ENCODE measurements at regions not wholly inside any gene's neighbourhood (a gene's known extent, or its start where the extent isn't known, plus 50 kb on each side); places are given as distances from the start of the nearest gene placed in this dataset.

GRCh38 chr7:47027695-47028240 is 554.1 kb downstream of the TNS3 start:
- H3K4me1 ChIP-seq (ENCODE audit: control insufficient read depth in 1 of 2, insufficient read depth in 2 of 2, low read length in 2 of 2), result no peaks in the 10 kb centered on the region
- H3K4ac ChIP-seq (ENCODE audit: low read depth, low read length), result no peak overlapping the region
- H3K79me2 ChIP-seq (ENCODE audit: control insufficient read depth, insufficient read depth, low read length, poor library complexity), result no peaks in the 10 kb centered on the region
- no peak overlapping the region for H2AK5ac ChIP-seq (ENCODE audit: low read length)
- no peak overlapping the region for H3K14ac ChIP-seq (ENCODE audit: low read length)
- H2BK12ac ChIP-seq (ENCODE audit: low read length), result no peak overlapping the region
- DNase-seq, result no peak
- H3K36me3 ChIP-seq (ENCODE audit: control insufficient read depth in 1 of 2, insufficient read depth in 2 of 2, low read length in 2 of 2), result no peaks in the 10 kb centered on the region
- H3K9me3 ChIP-seq (ENCODE audit: insufficient read depth, low read depth, low read length), result no peaks in the 10 kb centered on the region
- H4K8ac ChIP-seq (ENCODE audit: low read depth, low read length), result no peak overlapping the region
- no peak overlapping the region for H3K4me2 ChIP-seq (ENCODE audit: low read length)
- no CpG with 5 or more reads among the region's 2 CpGs for WGBS (ENCODE audit: extremely low coverage, insufficient coverage, insufficient read length)
- no peak overlapping the region for H3K27ac ChIP-seq (ENCODE audit: low read depth, low read length)
- H3K27me3 ChIP-seq (ENCODE audit: insufficient read depth, low read length), result no peaks in the 10 kb centered on the region
- H2BK120ac ChIP-seq (ENCODE audit: insufficient read depth, low read length, poor library complexity), result no peak overlapping the region
- no peak overlapping the region for H2AFZ ChIP-seq (ENCODE audit: insufficient read depth, low read length, poor library complexity)
- no peak overlapping the region for H4K91ac ChIP-seq (ENCODE audit: low read depth, low read length)
- no peak overlapping the region for H3K4me3 ChIP-seq (ENCODE audit: low read depth, low read length)
- H3K18ac ChIP-seq (ENCODE audit: low read length), result no peak overlapping the region
- no peaks in the 10 kb centered on the region for H3K79me1 ChIP-seq (ENCODE audit: low read length)
- no peak overlapping the region for H2BK5ac ChIP-seq (ENCODE audit: low read depth, low read length, poor library complexity)
- H3K23ac ChIP-seq (ENCODE audit: low read length), result no peak overlapping the region
- H4K12ac ChIP-seq (ENCODE audit: low read depth, low read length), result no peak overlapping the region
- no peak overlapping the region for H3K9ac ChIP-seq (ENCODE audit: low read length)

GRCh38 chr7:47026780-47027361 is 555.0 kb downstream of the TNS3 start:
- H2AFZ ChIP-seq (ENCODE audit: insufficient read depth, low read length, poor library complexity), result no peak overlapping the region
- H4K12ac ChIP-seq (ENCODE audit: low read depth, low read length), result no peak overlapping the region
- no peak overlapping the region for H4K91ac ChIP-seq (ENCODE audit: low read depth, low read length)
- H3K27me3 ChIP-seq (ENCODE audit: insufficient read depth, low read length), result no peaks in the 10 kb centered on the region
- no peak overlapping the region for H3K18ac ChIP-seq (ENCODE audit: low read length)
- no peak overlapping the region for H3K23ac ChIP-seq (ENCODE audit: low read length)
- H3K4me2 ChIP-seq (ENCODE audit: low read length), result no peak overlapping the region
- H3K79me1 ChIP-seq (ENCODE audit: low read length), result no peaks in the 10 kb centered on the region
- no peaks in the 10 kb centered on the region for H3K36me3 ChIP-seq (ENCODE audit: control insufficient read depth in 1 of 2, insufficient read depth in 2 of 2, low read length in 2 of 2)
- no CpG with 5 or more reads among the region's 5 CpGs for WGBS (ENCODE audit: extremely low coverage, insufficient coverage, insufficient read length)
- no peak for DNase-seq
- H4K8ac ChIP-seq (ENCODE audit: low read depth, low read length), result no peak overlapping the region
- H3K79me2 ChIP-seq (ENCODE audit: control insufficient read depth, insufficient read depth, low read length, poor library complexity), result no peaks in the 10 kb centered on the region
- H3K4me1 ChIP-seq (ENCODE audit: control insufficient read depth in 1 of 2, insufficient read depth in 2 of 2, low read length in 2 of 2), result no peaks in the 10 kb centered on the region
- no peak overlapping the region for H3K4ac ChIP-seq (ENCODE audit: low read depth, low read length)
- H3K9ac ChIP-seq (ENCODE audit: low read length), result no peak overlapping the region
- H2AK5ac ChIP-seq (ENCODE audit: low read length), result no peak overlapping the region
- no peak overlapping the region for H2BK120ac ChIP-seq (ENCODE audit: insufficient read depth, low read length, poor library complexity)
- no peak overlapping the region for H3K27ac ChIP-seq (ENCODE audit: low read depth, low read length)
- no peak overlapping the region for H3K4me3 ChIP-seq (ENCODE audit: low read depth, low read length)
- H3K9me3 ChIP-seq (ENCODE audit: insufficient read depth, low read depth, low read length), result no peaks in the 10 kb centered on the region
- H2BK12ac ChIP-seq (ENCODE audit: low read length), result no peak overlapping the region
- no peak overlapping the region for H3K14ac ChIP-seq (ENCODE audit: low read length)
- H2BK5ac ChIP-seq (ENCODE audit: low read depth, low read length, poor library complexity), result no peak overlapping the region

DNA sequence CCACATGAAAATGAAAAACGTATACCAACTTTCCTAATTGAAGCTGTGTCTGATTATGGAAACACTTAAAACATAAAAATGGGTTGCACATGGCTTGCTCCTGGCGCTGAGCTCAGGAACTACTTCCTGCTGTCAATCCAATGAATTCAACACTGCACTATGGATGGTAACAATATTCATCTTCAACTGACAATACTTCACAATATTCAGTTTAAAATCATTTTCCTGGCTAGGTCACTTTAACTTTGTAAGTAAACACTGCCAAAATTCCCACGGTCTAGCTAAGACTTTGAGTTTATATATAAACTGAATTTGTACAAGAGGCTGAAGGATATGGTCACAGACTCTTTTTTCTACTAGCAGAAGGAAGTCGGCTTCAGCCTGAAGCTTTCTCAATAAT is 556.9 kb downstream of the TNS3 start:
- Histone ChIP-seq H2BK5ac (ENCODE audit: low read depth, low read length, poor library complexity) (no peak overlapping the region), H4K91ac (ENCODE audit: low read depth, low read length) (no peak overlapping the region), H3K79me1 (ENCODE audit: low read length) (no peaks in the 10 kb centered on the region), H4K8ac (ENCODE audit: low read depth, low read length) (no peak overlapping the region), H3K4me2 (ENCODE audit: low read length) (no peak overlapping the region), H3K14ac (ENCODE audit: low read length) (no peak overlapping the region), H3K9me3 (ENCODE audit: insufficient read depth, low read depth, low read length) (no peaks in the 10 kb centered on the region), H2BK120ac (ENCODE audit: insufficient read depth, low read length, poor library complexity) (no peak overlapping the region), H3K23ac (ENCODE audit: low read length) (no peak overlapping the region), H3K27ac (ENCODE audit: low read depth, low read length) (no peak overlapping the region), H2AFZ (ENCODE audit: insufficient read depth, low read length, poor library complexity) (no peak overlapping the region), H3K79me2 (ENCODE audit: control insufficient read depth, insufficient read depth, low read length, poor library complexity) (no peaks in the 10 kb centered on the region), H2BK12ac (ENCODE audit: low read length) (no peak overlapping the region), H3K4me3 (ENCODE audit: low read depth, low read length) (no peak overlapping the region), H3K9ac (ENCODE audit: low read length) (no peak overlapping the region), H3K36me3 (ENCODE audit: control insufficient read depth in 1 of 2, insufficient read depth in 2 of 2, low read length in 2 of 2) (no peaks in the 10 kb centered on the region), H3K27me3 (ENCODE audit: insufficient read depth, low read length) (no peaks in the 10 kb centered on the region), H3K4ac (ENCODE audit: low read depth, low read length) (no peak overlapping the region), H3K18ac (ENCODE audit: low read length) (no peak overlapping the region), H2AK5ac (ENCODE audit: low read length) (no peak overlapping the region), H4K12ac (ENCODE audit: low read depth, low read length) (no peak overlapping the region), H3K4me1 (ENCODE audit: control insufficient read depth in 1 of 2, insufficient read depth in 2 of 2, low read length in 2 of 2) (no peaks in the 10 kb centered on the region)
- DNase-seq, result no peak
- no CpG with 5 or more reads among the region's 4 CpGs for WGBS (ENCODE audit: extremely low coverage, insufficient coverage, insufficient read length)

DNA sequence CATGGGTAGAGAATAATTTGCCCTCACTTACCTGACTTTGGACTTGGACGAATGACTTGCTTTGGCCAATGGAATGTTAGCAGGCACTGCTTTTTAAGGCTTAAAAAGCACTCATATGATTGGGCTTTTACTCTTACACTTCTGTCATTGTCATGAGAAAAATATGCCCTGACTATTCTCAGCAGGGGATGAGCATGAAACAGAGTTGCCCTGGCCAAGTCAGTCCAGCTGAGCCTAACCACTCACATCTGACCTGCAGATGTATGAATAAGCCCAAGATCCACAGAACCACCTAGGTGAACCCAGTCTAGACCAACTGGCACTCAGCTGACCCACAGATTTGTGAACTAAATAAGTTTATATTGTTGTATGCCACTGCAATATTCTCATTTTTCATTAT is 573.5 kb downstream of the TNS3 start:
- H2BK120ac ChIP-seq (ENCODE audit: insufficient read depth, low read length, poor library complexity), result no peak overlapping the region
- no peak overlapping the region for H3K27ac ChIP-seq (ENCODE audit: low read depth, low read length)
- H4K91ac ChIP-seq (ENCODE audit: low read depth, low read length), result no peak overlapping the region
- H2AK5ac ChIP-seq (ENCODE audit: low read length), result no peak overlapping the region
- no peak overlapping the region for H2BK12ac ChIP-seq (ENCODE audit: low read length)
- H3K9me3 ChIP-seq (ENCODE audit: insufficient read depth, low read depth, low read length), result no peaks in the 10 kb centered on the region
- H3K9ac ChIP-seq (ENCODE audit: low read length), result no peak overlapping the region
- H3K18ac ChIP-seq (ENCODE audit: low read length), result no peak overlapping the region
- H2AFZ ChIP-seq (ENCODE audit: insufficient read depth, low read length, poor library complexity), result no peak overlapping the region
- no peak overlapping the region for H3K4me3 ChIP-seq (ENCODE audit: low read depth, low read length)
- no peak for DNase-seq
- no peak overlapping the region for H2BK5ac ChIP-seq (ENCODE audit: low read depth, low read length, poor library complexity)
- no peak overlapping the region for H3K14ac ChIP-seq (ENCODE audit: low read length)
- no peak overlapping the region for H3K4ac ChIP-seq (ENCODE audit: low read depth, low read length)
- H3K79me2 ChIP-seq (ENCODE audit: control insufficient read depth, insufficient read depth, low read length, poor library complexity), result no peaks in the 10 kb centered on the region
- H4K12ac ChIP-seq (ENCODE audit: low read depth, low read length), result no peak overlapping the region
- no peak overlapping the region for H4K8ac ChIP-seq (ENCODE audit: low read depth, low read length)
- WGBS (ENCODE audit: extremely low coverage, insufficient coverage, insufficient read length), result no CpG with 5 or more reads among the region's 1 CpG
- no peak overlapping the region for H3K23ac ChIP-seq (ENCODE audit: low read length)
- no peaks in the 10 kb centered on the region for H3K4me1 ChIP-seq (ENCODE audit: control insufficient read depth in 1 of 2, insufficient read depth in 2 of 2, low read length in 2 of 2)
- no peak overlapping the region for H3K4me2 ChIP-seq (ENCODE audit: low read length)
- H3K79me1 ChIP-seq (ENCODE audit: low read length), result no peaks in the 10 kb centered on the region
- H3K36me3 ChIP-seq (ENCODE audit: control insufficient read depth in 1 of 2, insufficient read depth in 2 of 2, low read length in 2 of 2), result no peaks in the 10 kb centered on the region
- H3K27me3 ChIP-seq (ENCODE audit: insufficient read depth, low read length), result no peaks in the 10 kb centered on the region
